ENCODE measurements at regions not wholly inside any gene's neighbourhood (a gene's known extent, or its start where the extent isn't known, plus 50 kb on each side); places are given as distances from the start of the nearest gene placed in this dataset.

GRCh38 chr2:204447722-204448121, 97.6 kb upstream of the PARD3B start:
- no peak for DNase-seq

GRCh38 chr2:204449977-204450376, 95.3 kb upstream of the PARD3B start:
- DNase-seq, result no peak

- DNase-seq, result no peak
Observed at GRCh38 chr2:204451766-204452165, 93.5 kb upstream of the PARD3B start.

GRCh38 chr2:204452464-204453023, 92.7 kb upstream of the PARD3B start:
- DNase-seq, result no peak

- DNase-seq, result no peak
Observed at GRCh38 chr2:204453730-204454167, 91.5 kb upstream of the PARD3B start.

GRCh38 chr2:204454672-204455380, 90.4 kb upstream of the PARD3B start:
- no peak for DNase-seq

GRCh38 chr2:204468746-204469429, 76.4 kb upstream of the PARD3B start:
- DNase-seq, result no peak

- DNase-seq, result no peak
Observed at GRCh38 chr2:204470178-204470620, 75.1 kb upstream of the PARD3B start.

GRCh38 chr2:204470621-204471196, 74.6 kb upstream of the PARD3B start:
- no peak for DNase-seq

- DNase-seq, result no peak
Observed at GRCh38 chr2:204472375-204472774, 72.9 kb upstream of the PARD3B start.

GRCh38 chr2:204473224-204473623, 72.1 kb upstream of the PARD3B start:
- DNase-seq, result no peak

- DNase-seq, result no peak
Observed at GRCh38 chr2:204475399-204475798, 69.9 kb upstream of the PARD3B start.

- DNase-seq, result no peak
Observed at GRCh38 chr2:204477358-204477950, 67.8 kb upstream of the PARD3B start.

- no peak for DNase-seq
Observed at GRCh38 chr2:204479557-204479956, 65.7 kb upstream of the PARD3B start.

- DNase-seq, result no peak
Observed at GRCh38 chr2:204480676-204481075, 64.6 kb upstream of the PARD3B start.

- no peak for DNase-seq
Observed at GRCh38 chr2:204483608-204484081, 61.6 kb upstream of the PARD3B start.

- DNase-seq, result no peak
Observed at GRCh38 chr2:204486321-204486720, 59.0 kb upstream of the PARD3B start.

- no peak for DNase-seq
Observed at GRCh38 chr2:204486805-204487204, 58.5 kb upstream of the PARD3B start.

GRCh38 chr2:204487447-204488229, 57.6 kb upstream of the PARD3B start:
- DNase-seq, result no peak

GRCh38 chr2:204491528-204491927, 53.7 kb upstream of the PARD3B start:
- no peak for DNase-seq

GRCh38 chr2:204492417-204492816, 52.9 kb upstream of the PARD3B start:
- DNase-seq, result no peak

- DNase-seq, result no peak
Observed at GRCh38 chr2:204494681-204495080, 50.6 kb upstream of the PARD3B start.

All from NCI-H2107 (cell line).